ENCODE measurements at regions not wholly inside any gene's neighbourhood (a gene's known extent, or its start where the extent isn't known, plus 50 kb on each side); places are given as distances from the start of the nearest gene placed in this dataset.
"Not testable (repeated sequence)": the region's sequence is repeated elsewhere in the genome, so short reads cannot be mapped to it uniquely, and the experiment has no call there.

- DNase-seq (ENCODE audit: low spot score): no peak
Observed at GRCh38 chr3:174336784-174337183, 522.4 kb upstream of the NAALADL2 start.

GRCh38 chr3:174337227-174337626, 521.9 kb upstream of the NAALADL2 start:
- DNase-seq (ENCODE audit: low spot score) (no peak), FAIRE-seq (no peak)

More at GRCh38 chr3:174336784-174337183, 522.4 kb upstream of the NAALADL2 start:
- no peak for FAIRE-seq

- no peak for DNase-seq (ENCODE audit: low spot score)
- FAIRE-seq: no peak
Observed at GRCh38 chr3:174340624-174341587, 518.2 kb upstream of the NAALADL2 start.

- DNase-seq (ENCODE audit: low spot score) (no peak), FAIRE-seq (no peak)
Observed at GRCh38 chr3:174342171-174342570, 517.0 kb upstream of the NAALADL2 start.

- no peak for DNase-seq (ENCODE audit: low spot score)
Observed at GRCh38 chr3:174342941-174343501, 516.1 kb upstream of the NAALADL2 start.

GRCh38 chr3:174346141-174346540, 513.0 kb upstream of the NAALADL2 start:
- FAIRE-seq: no peak
- no peak for DNase-seq (ENCODE audit: low spot score)

More at GRCh38 chr3:174342941-174343501, 516.1 kb upstream of the NAALADL2 start:
- FAIRE-seq: no peak

- no peak for FAIRE-seq
- DNase-seq (ENCODE audit: low spot score): no peak
Observed at GRCh38 chr3:174346571-174346970, 512.6 kb upstream of the NAALADL2 start.

GRCh38 chr3:174347474-174348138, 511.5 kb upstream of the NAALADL2 start:
- FAIRE-seq (no peak), DNase-seq (ENCODE audit: low spot score) (no peak)

GRCh38 chr3:174352227-174352626, 506.9 kb upstream of the NAALADL2 start:
- no peak for FAIRE-seq

GRCh38 chr3:174355505-174355904, 503.6 kb upstream of the NAALADL2 start:
- FAIRE-seq (no peak), DNase-seq (ENCODE audit: low spot score) (no peak)

More at GRCh38 chr3:174352227-174352626, 506.9 kb upstream of the NAALADL2 start:
- DNase-seq (ENCODE audit: low spot score): no peak

GRCh38 chr3:174356596-174356995, 502.5 kb upstream of the NAALADL2 start:
- FAIRE-seq (no peak), DNase-seq (ENCODE audit: low spot score) (no peak)

- FAIRE-seq (no peak), DNase-seq (ENCODE audit: low spot score) (no peak)
Observed at GRCh38 chr3:174358252-174358651, 500.9 kb upstream of the NAALADL2 start.

- DNase-seq (ENCODE audit: low spot score) (no peak), FAIRE-seq (no peak)
Observed at GRCh38 chr3:174362556-174362955, 496.6 kb upstream of the NAALADL2 start.

GRCh38 chr3:174363256-174363655, 495.9 kb upstream of the NAALADL2 start:
- DNase-seq (ENCODE audit: low spot score) (no peak), FAIRE-seq (no peak)

GRCh38 chr3:174365796-174366195, 493.3 kb upstream of the NAALADL2 start:
- FAIRE-seq (no peak), DNase-seq (ENCODE audit: low spot score) (no peak)

- DNase-seq (ENCODE audit: low spot score); FAIRE-seq: not testable (repeated sequence)
Observed at GRCh38 chr3:174366904-174367303, 492.2 kb upstream of the NAALADL2 start.

GRCh38 chr3:174376346-174376745, 482.8 kb upstream of the NAALADL2 start:
- FAIRE-seq (no peak), DNase-seq (ENCODE audit: low spot score) (no peak)

- no peak for DNase-seq (ENCODE audit: low spot score)
- FAIRE-seq: no peak
Observed at GRCh38 chr3:174377096-174377495, 482.0 kb upstream of the NAALADL2 start.

- no peak for DNase-seq (ENCODE audit: low spot score)
- FAIRE-seq: no peak
Observed at GRCh38 chr3:174377684-174378083, 481.4 kb upstream of the NAALADL2 start.

- FAIRE-seq (no peak), DNase-seq (ENCODE audit: low spot score) (no peak)
Observed at GRCh38 chr3:174382878-174383277, 476.3 kb upstream of the NAALADL2 start.

- no peak for FAIRE-seq
- no peak for DNase-seq (ENCODE audit: low spot score)
Observed at GRCh38 chr3:174387736-174388135, 471.4 kb upstream of the NAALADL2 start.

- FAIRE-seq: no peak
Observed at GRCh38 chr3:174397848-174398247, 461.3 kb upstream of the NAALADL2 start.

More at GRCh38 chr3:174397848-174398247, 461.3 kb upstream of the NAALADL2 start:
- DNase-seq (ENCODE audit: low spot score): no peak

Measured in urothelium cell line (cell line).